Mucosa of descending colon (tissue), 3 donors: ENCODE measurements at regions not wholly inside any gene's neighbourhood (a gene's known extent, or its start where the extent isn't known, plus 50 kb on each side); places are given as distances from the start of the nearest gene placed in this dataset.

Experiments used
- ATAC-seq: fragments of 200-7000 bp; cut with Tn5 transposase; one replicate; pipeline ENCODE4 v1.9.1; 2020; ENCODE audit warnings: mild to moderate bottlenecking, moderate library complexity
- DNase-seq, 3 donors: peaks; one replicate each; pipeline ENCODE4 v3.0.0-alpha.2; 2020
- H3K36me3 ChIP-seq: fragments of 200-600 bp; one replicate; pipeline ENCODE4 v1.8.0; 2021; ENCODE audit warnings: low read depth, mild to moderate bottlenecking
- H3K4me1 ChIP-seq: fragments of 200-600 bp; one replicate; pipeline ENCODE4 v1.8.0; 2021; ENCODE audit warnings: low read depth, mild to moderate bottlenecking
- H3K4me3 ChIP-seq: fragments of 200-600 bp; one replicate; pipeline ENCODE4 v1.8.0; 2021; ENCODE audit warnings: mild to moderate bottlenecking
- H3K9me3 ChIP-seq: fragments of 200-600 bp; one replicate; pipeline ENCODE4 v1.8.0; 2021; ENCODE audit warnings: mild to moderate bottlenecking
- CTCF ChIP-seq: fragments of 200-600 bp; IDR thresholded peaks from one replicate; pipeline ENCODE4 v1.8.0; 2022; ENCODE audit warnings: antibody characterized with exemption, mild to moderate bottlenecking
- intact Hi-C, 2 donors: fragments of 100-400 bp; cut with DNase I in 1 of 2; cut with micrococcal nuclease in 1 of 2; formaldehyde crosslinking; loops; one replicate each; pipeline versions ENCODE4 v1.11.0 to v1.11.1; 2022; cut with DNase I, micrococcal nuclease
- donor health status: DM: no; HTN: no; CAD: no; lungs with moderate emphysema.
- donor health status: DM: no; HTN: no; CAD: no.
- donor health status: DM: no; HTN: yes; CAD: no.

- H3K4me1 ChIP-seq: no peaks in the 10 kb centered on the region
- no peak for TF ChIP-seq CTCF
- DNase-seq (no peak), ATAC-seq (no peak)
- no peaks in the 10 kb centered on the region for H3K36me3 ChIP-seq
- no peak overlapping the region for H3K4me3 ChIP-seq
- intact Hi-C loops: no loop called here
- no peaks in the 10 kb centered on the region for H3K9me3 ChIP-seq
Observed at GRCh38 chr4:130424211-130424610, 1328.3 kb downstream of the C4orf33 start.

GRCh38 chr4:130432289-130432688 lies 1336.3 kb downstream of the C4orf33 start:
- no peaks in the 10 kb centered on the region for H3K9me3 ChIP-seq
- no peak for ATAC-seq

GRCh38 chr4:130449741-130450140 lies 1353.8 kb downstream of the C4orf33 start:
- Histone ChIP-seq H3K4me3 (no peak overlapping the region), H3K4me1 (no peaks in the 10 kb centered on the region), H3K36me3 (no peaks in the 10 kb centered on the region), H3K9me3 (peaks cover 11% of the 10 kb centered on the region)
- ATAC-seq: no peak
- TF ChIP-seq CTCF: no peak
- intact Hi-C loops: no loop called here
- DNase-seq: no peak

More at GRCh38 chr4:130432289-130432688, 1336.3 kb downstream of the C4orf33 start:
- TF ChIP-seq CTCF: no peak
- no peak for DNase-seq
- intact Hi-C loops: no loop called here
- H3K4me3 ChIP-seq: no peak overlapping the region
- no peaks in the 10 kb centered on the region for H3K4me1 ChIP-seq
- no peaks in the 10 kb centered on the region for H3K36me3 ChIP-seq

- TF ChIP-seq CTCF: no peak
- ATAC-seq (no peak), DNase-seq (no peak)
- H3K4me1 ChIP-seq: no peaks in the 10 kb centered on the region
- intact Hi-C loops: no loop called here
- H3K4me3 ChIP-seq: no peak overlapping the region
- no peaks in the 10 kb centered on the region for H3K36me3 ChIP-seq
- no peaks in the 10 kb centered on the region for H3K9me3 ChIP-seq
Observed at GRCh38 chr4:130468340-130468739, 1372.4 kb downstream of the C4orf33 start.

GRCh38 chr4:130478406-130478805 lies 1382.5 kb downstream of the C4orf33 start:
- DNase-seq (no peak), ATAC-seq (no peak)
- no peaks in the 10 kb centered on the region for H3K9me3 ChIP-seq
- TF ChIP-seq CTCF: no peak
- intact Hi-C loops: no loop called here
- no peaks in the 10 kb centered on the region for H3K36me3 ChIP-seq
- no peak overlapping the region for H3K4me3 ChIP-seq
- no peaks in the 10 kb centered on the region for H3K4me1 ChIP-seq

GRCh38 chr4:130479020-130479419 lies 1383.1 kb downstream of the C4orf33 start:
- no peak for TF ChIP-seq CTCF
- Histone ChIP-seq H3K4me1 (no peaks in the 10 kb centered on the region), H3K9me3 (no peaks in the 10 kb centered on the region), H3K36me3 (no peaks in the 10 kb centered on the region), H3K4me3 (no peak overlapping the region)
- DNase-seq (no peak), ATAC-seq (no peak)
- intact Hi-C loops: no loop called here
